ENCODE measurements at regions not wholly inside any gene's neighbourhood (a gene's known extent, or its start where the extent isn't known, plus 50 kb on each side); places are given as distances from the start of the nearest gene placed in this dataset.
"Not testable (repeated sequence)": the region's sequence is repeated elsewhere in the genome, so short reads cannot be mapped to it uniquely, and the experiment has no call there.

DNA sequence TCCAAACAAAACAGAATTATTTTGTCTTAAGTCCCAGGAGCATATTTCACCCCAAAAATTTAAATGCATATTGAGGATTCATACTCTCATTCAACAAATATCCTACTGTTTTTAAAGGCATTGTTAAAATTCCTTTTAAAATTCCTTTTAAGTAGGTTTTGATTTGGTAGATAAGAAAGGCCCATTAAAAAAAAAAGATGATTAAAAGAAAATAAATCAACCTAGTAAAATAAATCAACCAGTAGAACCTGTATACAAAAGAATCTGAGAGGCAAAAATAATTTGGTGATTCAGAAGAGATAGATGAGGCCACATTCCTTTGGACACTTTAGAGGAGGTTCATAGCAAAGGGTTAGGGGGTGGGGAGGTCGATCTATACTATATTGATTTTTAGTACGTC, 585.3 kb upstream of the TLE4 start:
- Histone ChIP-seq H3K27ac (ENCODE audit: low read depth, low read length) (no peak overlapping the region), H3K9me3 (ENCODE audit: insufficient read depth, low read length) (no peaks in the 10 kb centered on the region), H3K36me3 (ENCODE audit: low read length) (no peaks in the 10 kb centered on the region), H3K9ac (ENCODE audit: low read length) (no peak overlapping the region), H3F3A (ENCODE audit: insufficient read depth) (no peaks in the 10 kb centered on the region), H3K79me2 (ENCODE audit: insufficient read depth, low read length) (no peaks in the 10 kb centered on the region), H4K20me1 (ENCODE audit: low read depth, low read length) (no peaks in the 10 kb centered on the region), H3K27me3 (ENCODE audit: low read length) (no peaks in the 10 kb centered on the region), H3K4me3 (ENCODE audit: insufficient read depth, low read length, poor library complexity, severe bottlenecking) (no peak overlapping the region), H2AFZ (ENCODE audit: low read depth, low read length, severe bottlenecking) (no peak overlapping the region), H3K9me2 (replicated peaks; ENCODE audit: insufficient read depth, low read length) (no peaks in the 10 kb centered on the region; the same call in 1 of the 2 replicates), H3K4me2 (ENCODE audit: low read depth, low read length, poor library complexity, severe bottlenecking) (no peak overlapping the region)
- TF ChIP-seq, protein P1, sequence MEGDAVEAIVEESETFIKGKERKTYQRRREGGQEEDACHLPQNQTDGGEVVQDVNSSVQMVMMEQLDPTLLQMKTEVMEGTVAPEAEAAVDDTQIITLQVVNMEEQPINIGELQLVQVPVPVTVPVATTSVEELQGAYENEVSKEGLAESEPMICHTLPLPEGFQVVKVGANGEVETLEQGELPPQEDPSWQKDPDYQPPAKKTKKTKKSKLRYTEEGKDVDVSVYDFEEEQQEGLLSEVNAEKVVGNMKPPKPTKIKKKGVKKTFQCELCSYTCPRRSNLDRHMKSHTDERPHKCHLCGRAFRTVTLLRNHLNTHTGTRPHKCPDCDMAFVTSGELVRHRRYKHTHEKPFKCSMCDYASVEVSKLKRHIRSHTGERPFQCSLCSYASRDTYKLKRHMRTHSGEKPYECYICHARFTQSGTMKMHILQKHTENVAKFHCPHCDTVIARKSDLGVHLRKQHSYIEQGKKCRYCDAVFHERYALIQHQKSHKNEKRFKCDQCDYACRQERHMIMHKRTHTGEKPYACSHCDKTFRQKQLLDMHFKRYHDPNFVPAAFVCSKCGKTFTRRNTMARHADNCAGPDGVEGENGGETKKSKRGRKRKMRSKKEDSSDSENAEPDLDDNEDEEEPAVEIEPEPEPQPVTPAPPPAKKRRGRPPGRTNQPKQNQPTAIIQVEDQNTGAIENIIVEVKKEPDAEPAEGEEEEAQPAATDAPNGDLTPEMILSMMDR (IDR thresholded peaks at IDR 0.05; ENCODE audit: insufficient read depth, low read length, poor library complexity, severe bottlenecking): no peak
- no peak for TF ChIP-seq EZH2phosphoT487 (conservative IDR thresholded peaks at IDR 0.05; ENCODE audit: low read length)

DNA sequence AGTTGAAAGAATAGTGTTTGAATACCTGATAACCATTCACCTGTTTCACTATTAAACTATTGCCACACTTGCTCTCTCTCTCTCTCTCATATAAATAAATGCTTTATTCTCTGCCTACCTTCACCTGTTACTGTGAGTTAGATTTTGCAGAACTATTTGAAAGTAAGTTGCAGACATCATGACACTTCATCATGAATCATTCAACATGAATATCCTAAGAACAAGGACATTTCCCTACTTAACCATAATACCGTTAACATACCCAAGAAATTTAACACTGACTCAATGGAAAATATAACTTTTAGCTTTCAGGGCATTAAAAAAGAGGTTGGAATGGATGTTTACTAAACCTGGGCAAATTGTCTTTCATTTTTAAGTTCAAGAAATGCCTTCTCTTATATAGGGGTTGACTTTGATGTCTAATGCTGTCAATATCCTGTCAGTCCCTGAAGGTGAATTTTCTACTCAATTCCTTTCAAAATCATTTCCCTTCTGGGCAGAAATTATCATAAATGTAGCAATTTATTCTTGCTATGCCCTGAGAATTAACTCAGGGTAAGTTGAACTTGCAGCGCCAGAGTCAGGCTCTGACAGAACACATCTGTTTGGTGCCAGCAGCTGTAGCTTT, 582.6 kb upstream of the TLE4 start:
- Histone ChIP-seq H3K9ac (ENCODE audit: low read length) (no peak overlapping the region), H3K4me2 (ENCODE audit: low read depth, low read length, poor library complexity, severe bottlenecking) (no peak overlapping the region), H4K20me1 (ENCODE audit: low read depth, low read length) (no peaks in the 10 kb centered on the region), H3K27ac (ENCODE audit: low read depth, low read length) (no peak overlapping the region), H3K79me2 (ENCODE audit: insufficient read depth, low read length) (no peaks in the 10 kb centered on the region), H3F3A (ENCODE audit: insufficient read depth) (no peaks in the 10 kb centered on the region), H3K27me3 (ENCODE audit: low read length) (no peaks in the 10 kb centered on the region), H2AFZ (ENCODE audit: low read depth, low read length, severe bottlenecking) (no peak overlapping the region), H3K9me2 (replicated peaks; ENCODE audit: insufficient read depth, low read length) (no peaks in the 10 kb centered on the region; the same call in 1 of the 2 replicates), H3K4me3 (ENCODE audit: insufficient read depth, low read length, poor library complexity, severe bottlenecking) (no peak overlapping the region), H3K36me3 (ENCODE audit: low read length) (no peaks in the 10 kb centered on the region), H3K9me3 (ENCODE audit: insufficient read depth, low read length) (no peaks in the 10 kb centered on the region)
- no peak for TF ChIP-seq EZH2phosphoT487 (conservative IDR thresholded peaks at IDR 0.05; ENCODE audit: low read length)
- TF ChIP-seq, protein P1 (IDR thresholded peaks at IDR 0.05; ENCODE audit: insufficient read depth, low read length, poor library complexity, severe bottlenecking): no peak

DNA sequence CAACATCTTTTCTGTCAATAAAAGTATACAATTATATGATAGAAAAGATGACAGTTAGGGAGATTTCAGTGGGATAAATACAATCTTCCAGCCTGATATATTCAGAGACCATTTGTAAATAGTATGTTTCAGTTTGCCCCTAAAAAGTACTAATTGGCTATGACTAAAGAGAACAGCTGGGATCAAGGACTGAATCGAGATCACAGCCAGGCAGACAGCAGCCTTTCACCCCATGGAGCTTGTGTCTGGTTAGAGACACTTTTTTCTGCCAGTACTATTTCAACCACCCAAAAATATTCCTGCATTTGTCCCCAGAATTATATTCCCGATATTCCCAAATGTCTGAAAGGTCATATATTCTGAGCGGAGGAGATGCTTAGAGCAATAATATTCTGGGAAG, 577.3 kb upstream of the TLE4 start:
- TF ChIP-seq EZH2phosphoT487 (conservative IDR thresholded peaks at IDR 0.05; ENCODE audit: low read length): no peak
- TF ChIP-seq, protein P1 (IDR thresholded peaks at IDR 0.05; ENCODE audit: insufficient read depth, low read length, poor library complexity, severe bottlenecking): no peak
- no peaks in the 10 kb centered on the region for H3K9me3 ChIP-seq (ENCODE audit: insufficient read depth, low read length)
- no peaks in the 10 kb centered on the region for H4K20me1 ChIP-seq (ENCODE audit: low read depth, low read length)
- H3K79me2 ChIP-seq (ENCODE audit: insufficient read depth, low read length): no peaks in the 10 kb centered on the region
- no peak overlapping the region for H2AFZ ChIP-seq (ENCODE audit: low read depth, low read length, severe bottlenecking)
- H3K4me3 ChIP-seq (ENCODE audit: insufficient read depth, low read length, poor library complexity, severe bottlenecking): no peak overlapping the region
- H3K27ac ChIP-seq (ENCODE audit: low read depth, low read length): no peak overlapping the region
- no peak overlapping the region for H3K4me2 ChIP-seq (ENCODE audit: low read depth, low read length, poor library complexity, severe bottlenecking)
- no peaks in the 10 kb centered on the region for H3K9me2 ChIP-seq (replicated peaks; ENCODE audit: insufficient read depth, low read length)
- no peaks in the 10 kb centered on the region for H3K27me3 ChIP-seq (ENCODE audit: low read length)
- H3K36me3 ChIP-seq (ENCODE audit: low read length): no peaks in the 10 kb centered on the region
- no peak overlapping the region for H3K9ac ChIP-seq (ENCODE audit: low read length)
- H3F3A ChIP-seq (ENCODE audit: insufficient read depth): no peaks in the 10 kb centered on the region

DNA sequence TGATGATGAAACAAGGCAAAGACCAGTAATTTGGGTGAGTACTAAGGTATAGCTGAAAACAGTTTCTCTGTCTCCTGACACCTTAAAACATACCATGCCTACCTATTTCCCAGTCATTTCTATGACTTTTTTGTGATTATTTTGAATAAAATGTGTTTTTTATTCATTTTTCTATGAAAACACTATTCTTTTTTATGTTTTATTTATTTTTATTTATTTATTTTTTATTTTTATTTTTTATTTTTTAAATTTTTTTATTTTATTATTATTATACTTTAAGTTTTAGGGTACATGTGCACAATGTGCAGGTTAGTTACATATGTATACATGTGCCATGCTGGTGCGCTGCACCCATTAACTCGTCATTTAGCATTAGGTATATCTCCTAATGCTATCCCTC, 576.8 kb upstream of the TLE4 start:
- not testable (repeated sequence) for H3K27me3 ChIP-seq (ENCODE audit: low read length); H3K9me3 ChIP-seq (ENCODE audit: insufficient read depth, low read length); H3K79me2 ChIP-seq (ENCODE audit: insufficient read depth, low read length); H3K27ac ChIP-seq (ENCODE audit: low read depth, low read length); H2AFZ ChIP-seq (ENCODE audit: low read depth, low read length, severe bottlenecking); H4K20me1 ChIP-seq (ENCODE audit: low read depth, low read length); H3K9me2 ChIP-seq (replicated peaks; ENCODE audit: insufficient read depth, low read length); H3K36me3 ChIP-seq (ENCODE audit: low read length); H3K4me2 ChIP-seq (ENCODE audit: low read depth, low read length, poor library complexity, severe bottlenecking); H3F3A ChIP-seq (ENCODE audit: insufficient read depth); H3K9ac ChIP-seq (ENCODE audit: low read length); H3K4me3 ChIP-seq (ENCODE audit: insufficient read depth, low read length, poor library complexity, severe bottlenecking)
